ENCODE measurements at regions not wholly inside any gene's neighbourhood (a gene's known extent, or its start where the extent isn't known, plus 50 kb on each side); places are given as distances from the start of the nearest gene placed in this dataset.

- no peaks in the 10 kb centered on the region for H3K4me1 ChIP-seq
- H3K9me3 ChIP-seq, result no peaks in the 10 kb centered on the region
- no peak overlapping the region for H3K4me3 ChIP-seq
- TF ChIP-seq, protein P1, sequence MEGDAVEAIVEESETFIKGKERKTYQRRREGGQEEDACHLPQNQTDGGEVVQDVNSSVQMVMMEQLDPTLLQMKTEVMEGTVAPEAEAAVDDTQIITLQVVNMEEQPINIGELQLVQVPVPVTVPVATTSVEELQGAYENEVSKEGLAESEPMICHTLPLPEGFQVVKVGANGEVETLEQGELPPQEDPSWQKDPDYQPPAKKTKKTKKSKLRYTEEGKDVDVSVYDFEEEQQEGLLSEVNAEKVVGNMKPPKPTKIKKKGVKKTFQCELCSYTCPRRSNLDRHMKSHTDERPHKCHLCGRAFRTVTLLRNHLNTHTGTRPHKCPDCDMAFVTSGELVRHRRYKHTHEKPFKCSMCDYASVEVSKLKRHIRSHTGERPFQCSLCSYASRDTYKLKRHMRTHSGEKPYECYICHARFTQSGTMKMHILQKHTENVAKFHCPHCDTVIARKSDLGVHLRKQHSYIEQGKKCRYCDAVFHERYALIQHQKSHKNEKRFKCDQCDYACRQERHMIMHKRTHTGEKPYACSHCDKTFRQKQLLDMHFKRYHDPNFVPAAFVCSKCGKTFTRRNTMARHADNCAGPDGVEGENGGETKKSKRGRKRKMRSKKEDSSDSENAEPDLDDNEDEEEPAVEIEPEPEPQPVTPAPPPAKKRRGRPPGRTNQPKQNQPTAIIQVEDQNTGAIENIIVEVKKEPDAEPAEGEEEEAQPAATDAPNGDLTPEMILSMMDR (IDR thresholded peaks at IDR 0.05), result no peak
- H3K27ac ChIP-seq, result no peak overlapping the region
- DNase-seq (ENCODE audit: low spot score), result no peak
- H3K27me3 ChIP-seq, result no peaks in the 10 kb centered on the region
- H3K36me3 ChIP-seq, result no peaks in the 10 kb centered on the region
These were observed 405.6 kb downstream of the GABRG2 start for GRCh38 chr5:162473041-162473714.

DNA sequence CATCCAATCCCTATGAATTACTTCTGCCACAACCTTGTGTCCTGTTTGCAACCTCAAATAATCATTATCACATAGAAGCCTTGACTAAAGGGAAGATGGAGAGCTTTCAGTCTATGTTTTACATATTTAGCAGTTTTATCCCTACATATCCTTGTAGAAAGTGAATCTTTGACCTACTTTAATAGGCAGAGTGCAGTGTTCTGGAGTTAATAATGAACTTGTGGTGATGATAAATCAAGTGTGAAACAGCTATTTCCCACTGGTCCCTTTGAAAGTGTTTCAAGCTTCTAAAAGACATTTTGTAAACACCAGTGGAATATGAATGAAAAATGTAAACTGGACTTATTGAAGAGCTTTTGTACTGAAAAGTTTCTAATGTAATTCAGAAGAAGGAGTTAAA, 406.7 kb downstream of the GABRG2 start:
- H3K4me3 ChIP-seq, result no peak overlapping the region
- TF ChIP-seq, protein P1 (IDR thresholded peaks at IDR 0.05), result no peak
- no peaks in the 10 kb centered on the region for H3K36me3 ChIP-seq
- H3K27me3 ChIP-seq, result no peaks in the 10 kb centered on the region
- H3K9me3 ChIP-seq, result no peaks in the 10 kb centered on the region
- no peak for DNase-seq (ENCODE audit: low spot score)
- H3K27ac ChIP-seq, result no peak overlapping the region
- H3K4me1 ChIP-seq, result no peaks in the 10 kb centered on the region

DNA sequence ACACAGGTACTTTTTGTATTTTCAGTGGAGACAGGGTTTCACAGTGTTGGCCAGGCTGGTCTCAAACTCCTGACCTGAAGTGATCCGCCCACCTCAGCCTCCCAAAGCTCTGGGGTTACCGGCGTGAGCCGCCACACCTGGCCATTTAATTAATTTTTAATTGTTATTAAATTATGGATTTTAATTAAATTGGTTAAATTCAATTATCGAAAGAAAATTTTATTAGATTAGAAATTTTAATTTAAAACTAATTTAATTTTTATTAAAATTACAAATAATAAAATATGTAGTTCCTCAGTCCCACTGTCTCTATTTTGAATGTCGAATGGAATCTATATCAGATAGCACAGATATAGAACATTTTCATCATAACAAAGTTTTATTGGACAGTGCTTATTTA, 416.5 kb downstream of the GABRG2 start:
- TF ChIP-seq, protein P1 (IDR thresholded peaks at IDR 0.05), result no peak
- H3K9me3 ChIP-seq, result no peaks in the 10 kb centered on the region
- H3K4me3 ChIP-seq, result no peak overlapping the region
- H3K4me1 ChIP-seq, result no peaks in the 10 kb centered on the region
- H3K36me3 ChIP-seq, result no peaks in the 10 kb centered on the region
- no peaks in the 10 kb centered on the region for H3K27me3 ChIP-seq
- no peak overlapping the region for H3K27ac ChIP-seq
- DNase-seq (ENCODE audit: low spot score), result no peak

GRCh38 chr5:162484986-162485385, 417.4 kb downstream of the GABRG2 start:
- Histone ChIP-seq H3K27me3 (no peaks in the 10 kb centered on the region), H3K36me3 (no peaks in the 10 kb centered on the region), H3K27ac (no peak overlapping the region), H3K9me3 (no peaks in the 10 kb centered on the region), H3K4me1 (no peaks in the 10 kb centered on the region), H3K4me3 (no peak overlapping the region)
- DNase-seq (ENCODE audit: low spot score), result no peak
- TF ChIP-seq, protein P1 (IDR thresholded peaks at IDR 0.05), result no peak

DNA sequence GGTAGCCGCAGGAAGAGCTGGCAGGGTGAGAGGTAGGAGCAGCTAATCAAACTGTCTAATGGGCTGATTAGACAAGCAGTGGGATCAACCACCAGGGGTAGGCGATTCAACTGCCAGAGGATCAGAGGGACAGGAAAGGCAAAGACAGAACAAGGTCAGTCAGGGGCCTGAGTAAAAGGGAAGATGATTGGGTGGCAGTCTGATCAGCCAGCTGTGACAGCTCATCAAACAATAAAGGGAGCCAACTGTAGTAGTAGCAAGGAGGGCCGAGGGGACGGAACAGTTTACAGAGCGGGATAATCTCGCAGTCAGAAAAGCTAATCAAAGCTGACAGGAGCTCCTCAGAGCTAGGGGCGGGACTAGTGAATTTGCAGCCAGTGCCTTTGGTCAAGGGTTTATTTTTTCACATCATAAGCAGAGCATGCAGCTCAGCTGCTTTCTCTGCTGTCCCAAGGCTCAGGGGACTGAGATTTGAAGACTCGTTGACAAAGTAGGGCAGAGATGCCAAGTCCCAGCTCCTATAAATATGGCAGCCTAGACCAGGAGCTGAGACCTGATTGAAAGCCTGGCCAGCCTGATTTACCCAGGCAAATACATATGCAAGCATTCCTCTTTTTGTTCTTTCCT, 418.2 kb downstream of the GABRG2 start:
- TF ChIP-seq, protein P1 (IDR thresholded peaks at IDR 0.05), result no peak
- Histone ChIP-seq H3K4me1 (no peaks in the 10 kb centered on the region), H3K27me3 (no peaks in the 10 kb centered on the region), H3K36me3 (no peaks in the 10 kb centered on the region), H3K9me3 (no peaks in the 10 kb centered on the region), H3K4me3 (no peak overlapping the region), H3K27ac (no peak overlapping the region)
- DNase-seq (ENCODE audit: low spot score), result no peak
